B cell (primary cell): ENCODE measurements at regions not wholly inside any gene's neighbourhood (a gene's known extent, or its start where the extent isn't known, plus 50 kb on each side); places are given as distances from the start of the nearest gene placed in this dataset.

Source experiments
- ATAC-seq: fragments of 200-7000 bp; cut with Tn5 transposase; one replicate; pipeline ENCODE4 v1.10.0; 2021; ENCODE audit warnings: low read depth, mild to moderate bottlenecking, moderate number of reproducible peaks, moderate library complexity
- CTCF ChIA-PET: fragments of 350-600 bp; sonication (Branson Sonifier 250); formaldehyde crosslinking; loops from one replicate; lab custom pipeline; 2021; ENCODE audit warnings: antibody characterized with exemption, inconsistent platforms; lab: Charles Lee
- POLR2A ChIA-PET: fragments of 350-600 bp; sonication (Branson Sonifier 250); formaldehyde crosslinking; loops from one replicate; lab custom pipeline; 2021; ENCODE audit warnings: antibody characterized with exemption; lab: Charles Lee
- DNase-seq: peaks from one replicate; pipeline ENCODE4 v3.0.0; 2013
- H2AFZ ChIP-seq: 2 replicates; pipeline ENCODE4 v1.6.1; 2012; ENCODE audit warnings: mild to moderate bottlenecking, low read depth, low read length; ENCODE audit not compliant: insufficient read depth, poor library complexity, severe bottlenecking
- H3K27ac ChIP-seq, 2 donors: 1 replicate in 1 of 2; 2 replicates in 1 of 2; pipeline ENCODE4 v1.5.1; 2012 to 2013; ENCODE audit warnings: low read length in 2 of 2, mild to moderate bottlenecking in 2 of 2, moderate library complexity in 1 of 2
- H3K27me3 ChIP-seq, 4 experiments: fragments of 200-600 bp in 1 of 4; sonication (generic) in 1 of 4; replicated peaks in 1 of 4; 1 replicate in 2 of 4; 2 replicates in 2 of 4; pipeline versions ENCODE4 v1.6.1 to v1.7.0; 2013 to 2016; ENCODE audit warnings: low read length in 3 of 4, mild to moderate bottlenecking in 2 of 4, mixed read lengths in 1 of 4, moderate library complexity in 1 of 4; ENCODE audit not compliant: insufficient read depth in 4 of 4, control insufficient read depth in 3 of 4; ENCODE audit errors: control extremely low read depth in 1 of 4
- H3K36me3 ChIP-seq, 2 experiments: replicated peaks in 1 of 2; 1 replicate in 1 of 2; 2 replicates in 1 of 2; pipeline versions ENCODE4 v1.6.1 to v1.7.1; 2013; ENCODE audit warnings: low read length in 1 of 2; ENCODE audit not compliant: insufficient read depth in 2 of 2, control insufficient read depth in 1 of 2; ENCODE audit errors: control extremely low read depth in 1 of 2, extremely low read depth in 1 of 2
- H3K4me1 ChIP-seq, 2 donors: fragments of 200-600 bp in 1 of 2; sonication (generic) in 1 of 2; 1 replicate in 1 of 2; 2 replicates in 1 of 2; pipeline versions ENCODE4 v1.5.1 to v1.6.1; 2013 to 2017; ENCODE audit warnings: low read length in 2 of 2; ENCODE audit not compliant: control insufficient read depth in 2 of 2, insufficient read depth in 2 of 2
- H3K4me2 ChIP-seq: replicated peaks from 2 replicates; pipeline ENCODE3; 2012; ENCODE audit warnings: mild to moderate bottlenecking, low read depth, low read length; ENCODE audit not compliant: poor library complexity, severe bottlenecking
- H3K4me3 ChIP-seq, 5 experiments: fragments of 200-600 bp in 1 of 5; sonication (generic) in 1 of 5; 1 replicate in 3 of 5; 2 replicates in 2 of 5; pipeline versions ENCODE4 v1.5.1 to v1.7.0; 2011 to 2016; ENCODE audit warnings: low read length in 4 of 5, mild to moderate bottlenecking in 4 of 5, low read depth in 2 of 5, control low read depth in 1 of 5, moderate library complexity in 1 of 5; ENCODE audit not compliant: insufficient read depth in 1 of 5; ENCODE audit errors: control extremely low read depth in 1 of 5, extremely low read depth in 1 of 5
- H3K79me2 ChIP-seq: fragments of 200-600 bp; sonication (generic); one replicate; pipeline ENCODE4 v1.6.0; 2016; ENCODE audit warnings: low read length; ENCODE audit not compliant: control insufficient read depth, insufficient read depth
- H3K9ac ChIP-seq: fragments of 200-600 bp; sonication (generic); 2 replicates; pipeline ENCODE4 v1.6.1; 2017; ENCODE audit warnings: mild to moderate bottlenecking, low read length, moderate library complexity
- H3K9me3 ChIP-seq, 3 donors: one replicate each; pipeline versions ENCODE4 v1.6.1 to v1.7.1; 2013; ENCODE audit warnings: low read length in 2 of 3; ENCODE audit not compliant: control insufficient read depth in 2 of 3, insufficient read depth in 1 of 3; ENCODE audit errors: control extremely low read depth in 1 of 3
- H4K20me1 ChIP-seq: 2 replicates; pipeline ENCODE4 v1.6.0; 2012; ENCODE audit warnings: mild to moderate bottlenecking, low read length; ENCODE audit not compliant: insufficient read depth, control insufficient read depth, poor library complexity, severe bottlenecking
- H3K27ac Mint-ChIP-seq: one replicate; pipeline ENCODE4 v1.8.0; 2021; ENCODE audit warnings: mixed read lengths
- H3K27me3 Mint-ChIP-seq: one replicate; pipeline ENCODE4 v1.8.0; 2021; ENCODE audit warnings: mixed read lengths
- H3K4me1 Mint-ChIP-seq: one replicate; pipeline ENCODE4 v1.8.0; 2021; ENCODE audit warnings: mixed read lengths
- H3K4me3 Mint-ChIP-seq: one replicate; pipeline ENCODE4 v1.8.0; 2021; ENCODE audit warnings: mixed read lengths
- H3K9me3 Mint-ChIP-seq: one replicate; pipeline ENCODE4 v1.8.0; 2022; ENCODE audit warnings: mixed read lengths; ENCODE audit not compliant: insufficient read depth
- CTCF ChIP-seq: fragments of 200-600 bp; IDR thresholded peaks from one replicate; pipeline ENCODE4 v1.8.0; 2022; ENCODE audit warnings: antibody characterized with exemption, mild to moderate bottlenecking
- EZH2 ChIP-seq: IDR thresholded peaks from 2 replicates; pipeline ENCODE4 v1.6.1; 2012; ENCODE audit warnings: borderline replicate concordance, low read depth, mild to moderate bottlenecking, moderate library complexity, low read length; ENCODE audit not compliant: insufficient read depth, poor library complexity, severe bottlenecking
- WGBS: methylation state at CpG from one replicate; pipeline ENCODE4 v1.1.5; 2013; ENCODE audit warnings: missing lambda C conversion rate; ENCODE audit not compliant: insufficient coverage; 5-methylcytosine and 5-hydroxymethylcytosine counted together
- intact Hi-C: fragments of 100-400 bp; cut with micrococcal nuclease; formaldehyde crosslinking; loops from one replicate; pipeline ENCODE4 v1.10.0; 2022

GRCh38 chr9:78884611-78885150, 587.8 kb downstream of the PSAT1 start:
- ChIA-PET CTCF (no interaction called here), POLR2A (no interaction called here)
- Histone ChIP-seq H3K9me3 (no peaks in the 10 kb centered on the region), H3K9ac (no peak overlapping the region), H3K79me2 (no peaks in the 10 kb centered on the region), H3K4me1 (no peaks in the 10 kb centered on the region), H3K36me3 (no peaks in the 10 kb centered on the region), H4K20me1 (no peaks in the 10 kb centered on the region), H3K4me3 (no peak overlapping the region), H3K4me2 (no peak overlapping the region), H2AFZ (no peak overlapping the region), H3K27me3 (no peaks in the 10 kb centered on the region), H3K27ac (no peak overlapping the region)
- intact Hi-C loops, result no loop called here
- Mint-ChIP-seq H3K9me3 (no peaks in the 10 kb centered on the region), H3K27me3 (no peaks in the 10 kb centered on the region), H3K4me1 (no peaks in the 10 kb centered on the region), H3K4me3 (no peak overlapping the region), H3K27ac (no peak overlapping the region)
- no peak for TF ChIP-seq EZH2
- TF ChIP-seq CTCF, result no peak
- ATAC-seq (no peak), DNase-seq (no peak)
- WGBS, result 100% methylated on average over 4 of the region's 4 CpGs

DNA sequence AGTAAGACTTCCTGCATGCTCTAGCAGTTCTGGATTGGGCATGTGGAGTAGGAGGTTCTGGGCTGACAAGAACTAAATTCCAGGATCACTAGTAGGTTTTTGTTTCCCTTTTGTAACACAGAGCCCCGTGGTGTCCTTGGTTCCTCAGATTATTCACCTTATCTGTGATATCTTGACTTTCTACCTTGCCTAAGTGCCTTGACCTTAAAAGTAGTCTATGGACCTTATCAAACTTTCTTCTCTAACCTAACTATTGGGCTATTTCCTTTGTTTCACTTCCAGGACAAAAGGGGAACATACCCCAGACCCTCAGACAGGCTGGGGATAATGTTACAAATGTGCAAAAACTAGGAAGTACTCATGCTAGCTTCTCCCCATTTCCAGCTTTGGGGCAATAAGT, 595.3 kb downstream of the PSAT1 start:
- Histone ChIP-seq H2AFZ (no peak overlapping the region), H3K4me2 (no peak overlapping the region), H3K36me3 (no peaks in the 10 kb centered on the region), H3K4me3 (no peak overlapping the region), H4K20me1 (no peaks in the 10 kb centered on the region), H3K27me3 (no peaks in the 10 kb centered on the region), H3K27ac (no peak overlapping the region), H3K9me3 (peaks cover 0 to 6% (median 0%) of the 10 kb centered on the region in 3 donors), H3K9ac (no peak overlapping the region), H3K4me1 (no peaks in the 10 kb centered on the region), H3K79me2 (no peaks in the 10 kb centered on the region)
- H3K4me1 Mint-ChIP-seq, result no peaks in the 10 kb centered on the region
- no peak overlapping the region for H3K4me3 Mint-ChIP-seq
- no peak for ATAC-seq
- 29% methylated on average over 1 of the region's 1 CpG for WGBS
- H3K27ac Mint-ChIP-seq, result no peak overlapping the region
- ChIA-PET POLR2A (no interaction called here), CTCF (no interaction called here)
- TF ChIP-seq EZH2 (no peak), CTCF (no peak)
- no peak for DNase-seq
- intact Hi-C loops, result no loop called here
- H3K9me3 Mint-ChIP-seq, result no peaks in the 10 kb centered on the region
- no peaks in the 10 kb centered on the region for H3K27me3 Mint-ChIP-seq
